ENCODE measurements at regions not wholly inside any gene's neighbourhood (a gene's known extent, or its start where the extent isn't known, plus 50 kb on each side); places are given as distances from the start of the nearest gene placed in this dataset.

DNA sequence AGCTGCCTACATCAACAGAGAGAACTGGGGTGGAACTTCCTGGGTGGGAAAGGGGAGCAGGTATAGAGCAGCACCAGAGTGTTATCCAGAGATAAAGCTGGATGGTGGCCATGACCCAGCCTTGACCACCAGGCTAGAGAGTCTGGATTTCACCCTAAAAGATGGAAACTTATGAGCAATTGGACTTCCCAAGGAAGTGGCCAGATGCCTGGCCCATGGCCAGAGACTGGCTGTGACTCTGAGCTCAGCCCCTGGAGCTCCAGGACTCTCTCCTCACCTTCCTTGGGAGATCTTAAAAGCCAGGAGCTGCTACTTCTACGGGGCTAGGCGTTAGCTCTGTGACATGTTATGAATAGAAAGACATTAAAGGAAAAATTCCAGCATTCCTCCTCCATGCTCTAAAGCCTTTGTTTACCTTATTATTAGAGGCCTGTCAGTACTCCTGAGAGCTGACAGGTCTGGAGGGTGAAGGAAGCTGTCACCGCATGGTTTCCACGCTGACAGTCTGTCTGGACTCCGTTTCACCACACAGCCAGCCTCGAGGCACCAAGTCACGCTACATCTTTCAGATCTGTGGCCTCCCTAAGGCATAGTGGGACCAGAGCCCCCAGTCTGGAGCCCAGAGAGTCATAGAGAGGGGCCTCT lies 260.0 kb upstream of the SIX2 start:
- TF ChIP-seq, protein P1, sequence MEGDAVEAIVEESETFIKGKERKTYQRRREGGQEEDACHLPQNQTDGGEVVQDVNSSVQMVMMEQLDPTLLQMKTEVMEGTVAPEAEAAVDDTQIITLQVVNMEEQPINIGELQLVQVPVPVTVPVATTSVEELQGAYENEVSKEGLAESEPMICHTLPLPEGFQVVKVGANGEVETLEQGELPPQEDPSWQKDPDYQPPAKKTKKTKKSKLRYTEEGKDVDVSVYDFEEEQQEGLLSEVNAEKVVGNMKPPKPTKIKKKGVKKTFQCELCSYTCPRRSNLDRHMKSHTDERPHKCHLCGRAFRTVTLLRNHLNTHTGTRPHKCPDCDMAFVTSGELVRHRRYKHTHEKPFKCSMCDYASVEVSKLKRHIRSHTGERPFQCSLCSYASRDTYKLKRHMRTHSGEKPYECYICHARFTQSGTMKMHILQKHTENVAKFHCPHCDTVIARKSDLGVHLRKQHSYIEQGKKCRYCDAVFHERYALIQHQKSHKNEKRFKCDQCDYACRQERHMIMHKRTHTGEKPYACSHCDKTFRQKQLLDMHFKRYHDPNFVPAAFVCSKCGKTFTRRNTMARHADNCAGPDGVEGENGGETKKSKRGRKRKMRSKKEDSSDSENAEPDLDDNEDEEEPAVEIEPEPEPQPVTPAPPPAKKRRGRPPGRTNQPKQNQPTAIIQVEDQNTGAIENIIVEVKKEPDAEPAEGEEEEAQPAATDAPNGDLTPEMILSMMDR (IDR thresholded peaks at IDR 0.05) = no peak
- no peak for TF ChIP-seq POLR2A (IDR thresholded peaks at IDR 0.05)
- no peak for TF ChIP-seq EP300 (IDR thresholded peaks at IDR 0.05)

Data from ovary (tissue), 3 donors.